ENCODE measurements at regions not wholly inside any gene's neighbourhood (a gene's known extent, or its start where the extent isn't known, plus 50 kb on each side); places are given as distances from the start of the nearest gene placed in this dataset.

DNA sequence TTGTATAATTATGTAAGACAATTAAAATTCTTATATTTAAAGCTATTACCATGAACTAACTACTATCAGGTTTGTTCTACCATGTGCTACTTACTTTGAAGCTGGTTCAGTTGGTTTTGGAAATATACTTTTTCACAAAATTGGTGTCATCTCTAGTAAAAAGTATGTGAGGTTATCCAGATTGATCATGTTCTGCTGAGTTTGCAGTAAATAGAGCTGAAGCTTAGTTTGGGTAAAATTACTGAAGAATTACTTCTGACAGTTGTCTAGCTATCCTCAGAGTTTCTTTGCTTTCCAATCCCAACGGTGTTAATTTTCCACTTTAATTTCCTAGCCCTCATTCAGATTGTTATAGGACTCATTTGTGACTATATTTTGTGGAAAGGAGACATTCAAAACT, 184.2 kb downstream of the FAT4 start:
- DNase-seq (ENCODE audit: low read depth) = no peak
- no peak overlapping the region for H3K4me3 ChIP-seq (ENCODE audit: low read depth, low read length)
- TF ChIP-seq, protein P1, sequence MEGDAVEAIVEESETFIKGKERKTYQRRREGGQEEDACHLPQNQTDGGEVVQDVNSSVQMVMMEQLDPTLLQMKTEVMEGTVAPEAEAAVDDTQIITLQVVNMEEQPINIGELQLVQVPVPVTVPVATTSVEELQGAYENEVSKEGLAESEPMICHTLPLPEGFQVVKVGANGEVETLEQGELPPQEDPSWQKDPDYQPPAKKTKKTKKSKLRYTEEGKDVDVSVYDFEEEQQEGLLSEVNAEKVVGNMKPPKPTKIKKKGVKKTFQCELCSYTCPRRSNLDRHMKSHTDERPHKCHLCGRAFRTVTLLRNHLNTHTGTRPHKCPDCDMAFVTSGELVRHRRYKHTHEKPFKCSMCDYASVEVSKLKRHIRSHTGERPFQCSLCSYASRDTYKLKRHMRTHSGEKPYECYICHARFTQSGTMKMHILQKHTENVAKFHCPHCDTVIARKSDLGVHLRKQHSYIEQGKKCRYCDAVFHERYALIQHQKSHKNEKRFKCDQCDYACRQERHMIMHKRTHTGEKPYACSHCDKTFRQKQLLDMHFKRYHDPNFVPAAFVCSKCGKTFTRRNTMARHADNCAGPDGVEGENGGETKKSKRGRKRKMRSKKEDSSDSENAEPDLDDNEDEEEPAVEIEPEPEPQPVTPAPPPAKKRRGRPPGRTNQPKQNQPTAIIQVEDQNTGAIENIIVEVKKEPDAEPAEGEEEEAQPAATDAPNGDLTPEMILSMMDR (IDR thresholded peaks at IDR 0.05; ENCODE audit: insufficient read depth, low read depth, low read length, missing control alignments) = no peak

DNA sequence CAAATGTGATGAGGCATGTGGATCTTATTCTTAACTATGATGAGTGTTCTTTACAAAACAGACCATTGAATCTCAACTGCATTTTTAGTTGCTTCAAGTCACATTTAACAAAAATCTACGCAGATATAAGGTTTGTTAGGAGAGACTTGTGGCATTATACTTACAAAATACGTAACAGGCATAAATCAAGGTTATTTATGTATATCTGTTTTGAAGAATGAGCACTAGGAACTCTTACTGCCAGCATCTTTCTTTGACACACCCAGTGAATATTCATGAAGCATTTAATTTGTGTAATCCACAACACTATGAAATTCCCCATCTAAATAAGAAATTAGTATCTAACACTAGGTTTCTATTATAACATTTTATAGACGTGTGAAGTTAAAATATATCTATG, 186.3 kb downstream of the FAT4 start:
- no peak for DNase-seq (ENCODE audit: low read depth)
- TF ChIP-seq, protein P1 (IDR thresholded peaks at IDR 0.05; ENCODE audit: insufficient read depth, low read depth, low read length, missing control alignments) = no peak

DNA sequence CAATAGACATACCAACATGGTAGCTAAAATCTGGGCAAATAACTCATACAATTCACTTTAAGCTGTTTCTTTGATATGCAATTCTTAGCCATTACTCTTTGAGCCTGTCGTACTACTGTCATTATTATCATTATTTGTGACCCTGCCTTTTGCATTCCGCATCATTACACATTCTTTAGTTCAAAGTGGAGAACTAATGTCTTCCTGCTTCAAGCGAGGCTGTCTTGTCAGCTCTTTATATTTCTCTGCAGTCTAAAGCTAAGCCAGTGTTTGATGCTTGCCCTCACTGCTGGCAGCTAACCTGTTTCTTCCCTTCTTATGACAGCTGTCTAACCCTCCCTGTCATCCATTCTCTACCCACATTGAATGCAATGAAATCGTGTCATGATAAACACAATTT, 186.8 kb downstream of the FAT4 start:
- no peak overlapping the region for H3K4me3 ChIP-seq (ENCODE audit: low read depth, low read length)
- TF ChIP-seq, protein P1 (IDR thresholded peaks at IDR 0.05; ENCODE audit: insufficient read depth, low read depth, low read length, missing control alignments) = no peak
- no peak for DNase-seq (ENCODE audit: low read depth)

More for the DNA sequence above, 186.3 kb downstream of the FAT4 start:
- H3K4me3 ChIP-seq (ENCODE audit: low read depth, low read length) = no peak overlapping the region

DNA sequence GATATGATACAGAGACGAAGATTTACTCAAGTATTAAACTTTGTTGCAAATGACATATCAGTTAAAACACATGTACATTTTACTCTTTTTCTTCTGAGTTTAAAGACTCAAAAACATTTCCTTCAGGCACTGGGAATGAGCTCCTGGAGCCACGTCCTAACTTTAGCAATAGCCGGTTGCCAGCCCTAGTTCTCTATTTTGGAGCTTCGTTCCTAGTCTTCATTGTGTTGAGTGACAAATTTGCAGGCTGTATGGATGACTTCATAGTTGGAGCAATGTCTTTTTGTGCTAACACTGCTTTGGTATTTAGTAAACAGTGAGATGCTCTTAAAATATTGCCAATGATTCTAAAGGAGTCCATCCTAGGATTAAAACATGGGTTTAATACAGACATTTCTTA, 190.9 kb downstream of the FAT4 start:
- DNase-seq (ENCODE audit: low read depth) = no peak
- TF ChIP-seq, protein P1 (IDR thresholded peaks at IDR 0.05; ENCODE audit: insufficient read depth, low read depth, low read length, missing control alignments) = no peak
- H3K4me3 ChIP-seq (ENCODE audit: low read depth, low read length) = no peak overlapping the region

DNA sequence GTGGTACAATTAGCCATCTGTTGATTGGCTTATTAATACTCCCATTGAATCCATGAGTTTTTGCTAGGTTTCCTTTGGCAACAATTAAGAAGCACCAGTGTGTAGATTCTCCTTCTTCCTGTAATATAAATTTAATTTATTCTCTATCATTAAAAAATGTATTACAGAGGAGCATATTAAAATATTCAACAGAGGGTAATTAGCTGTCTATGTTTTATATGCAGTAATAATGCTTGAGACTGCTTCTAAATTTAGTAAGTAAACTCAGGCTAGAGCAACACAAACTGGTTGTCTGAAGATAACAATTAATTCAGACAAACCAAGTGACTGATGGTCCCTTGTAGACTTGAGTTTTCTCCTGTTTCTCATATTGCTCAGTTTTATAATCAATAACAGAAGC, 192.4 kb downstream of the FAT4 start:
- TF ChIP-seq, protein P1 (IDR thresholded peaks at IDR 0.05; ENCODE audit: insufficient read depth, low read depth, low read length, missing control alignments) = no peak
- no peak overlapping the region for H3K4me3 ChIP-seq (ENCODE audit: low read depth, low read length)
- no peak for DNase-seq (ENCODE audit: low read depth)

DNA sequence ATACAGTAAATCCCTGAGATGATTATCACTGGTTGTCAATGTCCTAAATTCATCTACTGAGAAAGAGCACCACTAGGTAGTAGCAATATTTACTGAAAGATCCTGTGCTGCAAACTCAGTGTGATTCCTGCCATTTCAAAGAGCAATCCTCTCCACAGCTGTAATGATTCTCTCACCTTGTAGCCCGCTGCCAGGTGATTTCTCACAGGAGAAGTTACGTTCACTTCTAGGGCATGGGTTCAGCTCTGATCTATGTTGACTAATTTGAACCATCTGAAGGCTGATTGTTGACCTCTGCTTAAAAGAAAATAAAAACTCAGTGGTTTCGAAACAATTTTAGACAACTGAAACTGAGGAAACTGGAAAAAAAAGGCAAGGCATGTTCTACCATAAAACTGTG, 197.0 kb downstream of the FAT4 start:
- TF ChIP-seq, protein P1 (IDR thresholded peaks at IDR 0.05; ENCODE audit: insufficient read depth, low read depth, low read length, missing control alignments) = no peak
- DNase-seq (ENCODE audit: low read depth) = no peak

DNA sequence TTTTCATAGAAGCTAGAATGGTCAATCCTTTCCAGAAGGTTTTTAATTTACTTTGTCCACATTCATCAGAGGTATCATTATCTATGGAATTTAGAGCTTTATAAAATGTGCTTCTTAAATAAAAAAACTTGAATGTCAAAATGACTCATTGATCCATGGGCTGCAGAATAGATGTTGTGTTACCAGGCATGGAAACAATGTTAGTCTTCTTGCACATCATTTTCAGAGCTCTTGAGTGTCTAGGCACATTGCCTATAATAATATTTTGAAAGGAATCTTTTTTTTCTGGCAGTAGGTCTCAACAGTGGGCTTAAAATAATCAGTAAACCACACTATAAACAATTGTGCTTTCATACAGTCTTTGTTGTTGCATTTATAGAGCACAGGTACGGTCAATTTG, 200.3 kb downstream of the FAT4 start:
- DNase-seq (ENCODE audit: low read depth) = no peak
- TF ChIP-seq, protein P1 (IDR thresholded peaks at IDR 0.05; ENCODE audit: insufficient read depth, low read depth, low read length, missing control alignments) = no peak
- no peak overlapping the region for H3K4me3 ChIP-seq (ENCODE audit: low read depth, low read length)

More for the DNA sequence above, 197.0 kb downstream of the FAT4 start:
- no peak overlapping the region for H3K4me3 ChIP-seq (ENCODE audit: low read depth, low read length)

Data from GM12865 (cell line).